H9 (cell line): ENCODE measurements at regions not wholly inside any gene's neighbourhood (a gene's known extent, or its start where the extent isn't known, plus 50 kb on each side); places are given as distances from the start of the nearest gene placed in this dataset.

Experiments used
- DNase-seq: peaks from one replicate; pipeline ENCODE4 v3.0.0-alpha.2; 2017
- H2AFZ ChIP-seq: one replicate; pipeline ENCODE4 v1.6.1; 2013; ENCODE audit warnings: mild to moderate bottlenecking, low read length, control low read depth, moderate library complexity
- H2AK5ac ChIP-seq: 2 replicates; pipeline ENCODE4 v1.6.1; 2013; ENCODE audit warnings: low read length, control low read depth, mixed read lengths; ENCODE audit not compliant: insufficient read length
- H2BK120ac ChIP-seq: one replicate; pipeline ENCODE4 v1.6.1; 2013; ENCODE audit warnings: low read depth, mild to moderate bottlenecking, low read length, control low read depth, inconsistent platforms; ENCODE audit not compliant: poor library complexity, severe bottlenecking
- H2BK12ac ChIP-seq: 2 replicates; pipeline ENCODE4 v1.6.1; 2013; ENCODE audit warnings: low read length, control low read depth, mixed read lengths, low read depth; ENCODE audit not compliant: insufficient read length
- H2BK15ac ChIP-seq: 2 replicates; pipeline ENCODE4 v1.6.1; 2013; ENCODE audit warnings: low read depth, low read length, control low read depth
- H2BK20ac ChIP-seq: one replicate; pipeline ENCODE4 v1.6.1; 2013; ENCODE audit warnings: low read depth, mild to moderate bottlenecking, low read length, control low read depth, inconsistent platforms; ENCODE audit not compliant: poor library complexity, severe bottlenecking
- H2BK5ac ChIP-seq: 2 replicates; pipeline ENCODE4 v1.6.1; 2013; ENCODE audit warnings: low read length, control low read depth, mixed read lengths; ENCODE audit not compliant: insufficient read length
- H3K14ac ChIP-seq: 2 replicates; pipeline ENCODE4 v1.6.1; 2013; ENCODE audit warnings: low read length, control low read depth; ENCODE audit not compliant: insufficient read depth
- H3K18ac ChIP-seq: 2 replicates; pipeline ENCODE4 v1.6.1; 2013; ENCODE audit warnings: low read depth, mild to moderate bottlenecking, mixed read lengths, low read length, control low read depth; ENCODE audit not compliant: insufficient read length
- H3K23ac ChIP-seq: 2 replicates; pipeline ENCODE4 v1.6.1; 2013; ENCODE audit warnings: low read length, control low read depth, mixed read lengths, low read depth; ENCODE audit not compliant: insufficient read length
- H3K23me2 ChIP-seq: 2 replicates; pipeline ENCODE4 v1.6.1; 2013; ENCODE audit warnings: low read depth, mild to moderate bottlenecking, mixed read lengths, low read length, control low read depth; ENCODE audit not compliant: insufficient read length, poor library complexity, severe bottlenecking
- H3K27ac ChIP-seq: 2 replicates; pipeline ENCODE4 v1.5.1; 2013; ENCODE audit warnings: low read length, control low read depth, mixed read lengths, low read depth; ENCODE audit not compliant: insufficient read length
- H3K27me3 ChIP-seq: 2 replicates; pipeline ENCODE4 v1.6.1; 2013; ENCODE audit warnings: low read length, control low read depth, inconsistent platforms; ENCODE audit not compliant: insufficient read depth
- H3K4ac ChIP-seq: 2 replicates; pipeline ENCODE4 v1.6.1; 2013; ENCODE audit warnings: low read depth, mild to moderate bottlenecking, control low read depth, inconsistent platforms, low read length, moderate library complexity
- H3K4me1 ChIP-seq: 2 replicates; pipeline ENCODE4 v1.6.1; 2013; ENCODE audit warnings: low read length, control low read depth, inconsistent platforms; ENCODE audit not compliant: insufficient read depth
- H3K4me2 ChIP-seq: 2 replicates; pipeline ENCODE4 v1.6.1; 2013; ENCODE audit warnings: low read length, control low read depth, mixed read lengths; ENCODE audit not compliant: insufficient read length, insufficient read depth
- H3K56ac ChIP-seq: 2 replicates; pipeline ENCODE4 v1.6.1; 2013; ENCODE audit warnings: low read depth, mild to moderate bottlenecking, mixed read lengths, low read length, control low read depth; ENCODE audit not compliant: insufficient read length
- H3K79me1 ChIP-seq: 2 replicates; pipeline ENCODE4 v1.6.1; 2013; ENCODE audit warnings: low read depth, mild to moderate bottlenecking, moderate library complexity, low read length, control low read depth, inconsistent platforms; ENCODE audit not compliant: insufficient read depth, poor library complexity, severe bottlenecking
- H3K79me2 ChIP-seq: 2 replicates; pipeline ENCODE4 v1.6.1; 2013; ENCODE audit warnings: low read length, control low read depth, inconsistent platforms; ENCODE audit not compliant: insufficient read depth
- H3K9ac ChIP-seq: 2 replicates; pipeline ENCODE4 v1.6.1; 2013; ENCODE audit warnings: low read length, control low read depth, mixed read lengths; ENCODE audit not compliant: insufficient read length; ENCODE audit errors: extremely low read depth
- H3K9me3 ChIP-seq: one replicate; pipeline ENCODE4 v1.6.1; 2013; ENCODE audit warnings: low read depth, low read length, inconsistent platforms; ENCODE audit not compliant: control insufficient read depth
- H3T11ph ChIP-seq: one replicate; pipeline ENCODE4 v1.6.1; 2013; ENCODE audit warnings: mild to moderate bottlenecking, low read length, control low read depth, inconsistent platforms
- H4K20me1 ChIP-seq: one replicate; pipeline ENCODE4 v1.6.1; 2013; ENCODE audit not compliant: control insufficient read depth, insufficient read length, insufficient read depth
- H4K5ac ChIP-seq: 2 replicates; pipeline ENCODE4 v1.6.1; 2013; ENCODE audit warnings: low read depth, mild to moderate bottlenecking, mixed read lengths, low read length, control low read depth; ENCODE audit not compliant: insufficient read length
- H4K8ac ChIP-seq: replicated peaks from 2 replicates; pipeline ENCODE4 v1.6.1; 2013; ENCODE audit warnings: low read length, control low read depth, mixed read lengths, low read depth; ENCODE audit not compliant: insufficient read length
- H4K91ac ChIP-seq: 2 replicates; pipeline ENCODE4 v1.6.1; 2013; ENCODE audit warnings: low read depth, mild to moderate bottlenecking, moderate library complexity, mixed read lengths, low read length, control low read depth; ENCODE audit not compliant: insufficient read length
- H3K27ac Mint-ChIP-seq, 3 experiments: 2 replicates in 2 of 3; 3 replicates in 1 of 3; pipeline ENCODE4 v1.8.0; 2020 to 2021; ENCODE audit warnings: mixed read lengths in 3 of 3, mild to moderate bottlenecking in 1 of 3, moderate library complexity in 1 of 3
- H3K27me3 Mint-ChIP-seq: 2 replicates; pipeline ENCODE4 v1.8.0; 2021; ENCODE audit warnings: low read depth, mild to moderate bottlenecking, moderate library complexity, mixed read lengths
- H3K36me3 Mint-ChIP-seq, 3 experiments: 2 replicates in 2 of 3; 3 replicates in 1 of 3; pipeline ENCODE4 v1.8.0; 2020 to 2021; ENCODE audit warnings: low read depth in 3 of 3, mixed read lengths in 3 of 3; ENCODE audit not compliant: insufficient read depth in 1 of 3
- H3K4me1 Mint-ChIP-seq, 2 experiments: 2 replicates each; pipeline ENCODE4 v1.8.0; 2020; ENCODE audit warnings: mixed read lengths in 2 of 2
- H3K4me3 Mint-ChIP-seq, 2 experiments: 2 replicates in 1 of 2; 3 replicates in 1 of 2; pipeline ENCODE4 v1.8.0; 2020 to 2021; ENCODE audit warnings: mild to moderate bottlenecking in 2 of 2, mixed read lengths in 2 of 2, moderate library complexity in 1 of 2
- H3K9me3 Mint-ChIP-seq, 2 experiments: 2 replicates in 1 of 2; 3 replicates in 1 of 2; pipeline ENCODE4 v1.8.0; 2020; ENCODE audit warnings: mild to moderate bottlenecking in 2 of 2, mixed read lengths in 2 of 2, moderate library complexity in 1 of 2
- WGBS: extraction: QIAGEN DNeasy Blood & Tissue Kit; methylation state at CpG from one replicate; pipeline ENCODE4 v1.1.7; 2013; ENCODE audit warnings: missing lambda C conversion rate, low lambda C conversion rate, mixed read lengths; ENCODE audit not compliant: insufficient read length; ENCODE audit errors: extremely low coverage; 5-methylcytosine and 5-hydroxymethylcytosine counted together
- TF ChIP-seq, protein P1 (sequence below): fragments of 200-600 bp; sonication (generic); conservative IDR thresholded peaks from 3 replicates; pipeline ENCODE4 v1.8.0; 2021; ENCODE audit warnings: antibody characterized with exemption, mild to moderate bottlenecking

- Mint-ChIP-seq H3K36me3 (peaks cover 0 to 8% (median 0%) of the 10 kb centered on the region in 3 experiments; a peak in 4 of 7 replicates), H3K9me3 (peaks cover 7 to 8% of the 10 kb centered on the region in 2 experiments), H3K4me3 (no peak overlapping the region), H3K27me3 (peaks cover 3% of the 10 kb centered on the region), H3K27ac (no peak overlapping the region), H3K4me1 (peaks cover 7 to 13% of the 10 kb centered on the region in 2 experiments)
- H2BK5ac ChIP-seq = no peak overlapping the region
- no peak overlapping the region for H3K14ac ChIP-seq
- no peak overlapping the region for H4K91ac ChIP-seq
- no peaks in the 10 kb centered on the region for H3K4me1 ChIP-seq
- no peaks in the 10 kb centered on the region for H3K79me2 ChIP-seq
- no peak overlapping the region for H3T11ph ChIP-seq
- H4K8ac ChIP-seq = no peak overlapping the region
- no peak overlapping the region for H3K27ac ChIP-seq
- no peak overlapping the region for H2BK15ac ChIP-seq
- no peak overlapping the region for H3K9ac ChIP-seq
- WGBS = no CpG with 5 or more reads among the region's 9 CpGs
- no peak overlapping the region for H3K4ac ChIP-seq
- H3K79me1 ChIP-seq = no peaks in the 10 kb centered on the region
- H2BK12ac ChIP-seq = no peak overlapping the region
- H3K18ac ChIP-seq = no peak overlapping the region
- H3K56ac ChIP-seq = no peak overlapping the region
- no peak overlapping the region for H4K5ac ChIP-seq
- no peaks in the 10 kb centered on the region for H3K23me2 ChIP-seq
- no peaks in the 10 kb centered on the region for H3K27me3 ChIP-seq
- H2BK120ac ChIP-seq = no peak overlapping the region
- no peak overlapping the region for H3K23ac ChIP-seq
- no peak overlapping the region for H2BK20ac ChIP-seq
- no peaks in the 10 kb centered on the region for H3K9me3 ChIP-seq
- DNase-seq = no peak
- TF ChIP-seq, protein P1, sequence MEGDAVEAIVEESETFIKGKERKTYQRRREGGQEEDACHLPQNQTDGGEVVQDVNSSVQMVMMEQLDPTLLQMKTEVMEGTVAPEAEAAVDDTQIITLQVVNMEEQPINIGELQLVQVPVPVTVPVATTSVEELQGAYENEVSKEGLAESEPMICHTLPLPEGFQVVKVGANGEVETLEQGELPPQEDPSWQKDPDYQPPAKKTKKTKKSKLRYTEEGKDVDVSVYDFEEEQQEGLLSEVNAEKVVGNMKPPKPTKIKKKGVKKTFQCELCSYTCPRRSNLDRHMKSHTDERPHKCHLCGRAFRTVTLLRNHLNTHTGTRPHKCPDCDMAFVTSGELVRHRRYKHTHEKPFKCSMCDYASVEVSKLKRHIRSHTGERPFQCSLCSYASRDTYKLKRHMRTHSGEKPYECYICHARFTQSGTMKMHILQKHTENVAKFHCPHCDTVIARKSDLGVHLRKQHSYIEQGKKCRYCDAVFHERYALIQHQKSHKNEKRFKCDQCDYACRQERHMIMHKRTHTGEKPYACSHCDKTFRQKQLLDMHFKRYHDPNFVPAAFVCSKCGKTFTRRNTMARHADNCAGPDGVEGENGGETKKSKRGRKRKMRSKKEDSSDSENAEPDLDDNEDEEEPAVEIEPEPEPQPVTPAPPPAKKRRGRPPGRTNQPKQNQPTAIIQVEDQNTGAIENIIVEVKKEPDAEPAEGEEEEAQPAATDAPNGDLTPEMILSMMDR = no peak
- no peak overlapping the region for H2AK5ac ChIP-seq
- no peak overlapping the region for H3K4me2 ChIP-seq
- no peaks in the 10 kb centered on the region for H4K20me1 ChIP-seq
- no peak overlapping the region for H2AFZ ChIP-seq
These were observed 73.0 kb upstream of the RGPD5 start for GRCh38 chr2:109721135-109721534.
